SJSA1 (cell line): ENCODE measurements at regions not wholly inside any gene's neighbourhood (a gene's known extent, or its start where the extent isn't known, plus 50 kb on each side); places are given as distances from the start of the nearest gene placed in this dataset.

Experiments
- DNase-seq, 2 experiments: peaks; one replicate each; pipeline ENCODE4 v3.0.0-alpha.2; 2015 to 2020; ENCODE audit warnings: low spot score in 2 of 2, low read depth in 1 of 2
- H3K27ac ChIP-seq: fragments of 250-450 bp; sonication (Bioruptor Pico); 2 replicates; pipeline ENCODE4 v1.5.1; 2020; ENCODE audit warnings: mild to moderate bottlenecking, moderate library complexity
- H3K27me3 ChIP-seq: fragments of 250-450 bp; sonication (Bioruptor Pico); replicated peaks from 2 replicates; pipeline ENCODE4 v1.5.1; 2020; ENCODE audit warnings: mild to moderate bottlenecking, moderate library complexity
- H3K36me3 ChIP-seq: fragments of 250-450 bp; sonication (Bioruptor Pico); 2 replicates; pipeline ENCODE4 v1.5.1; 2020; ENCODE audit warnings: mild to moderate bottlenecking
- H3K4me1 ChIP-seq: fragments of 250-450 bp; sonication (Bioruptor Pico); replicated peaks from 2 replicates; pipeline ENCODE4 v1.6.1; 2021; ENCODE audit warnings: mild to moderate bottlenecking
- H3K4me3 ChIP-seq: fragments of 250-450 bp; sonication (Bioruptor Pico); 2 replicates; pipeline ENCODE4 v1.5.1; 2020; ENCODE audit warnings: mild to moderate bottlenecking
- H3K9me3 ChIP-seq: fragments of 250-450 bp; sonication (Bioruptor Pico); replicated peaks from 2 replicates; pipeline ENCODE4 v1.5.1; 2020; ENCODE audit warnings: mild to moderate bottlenecking

DNA sequence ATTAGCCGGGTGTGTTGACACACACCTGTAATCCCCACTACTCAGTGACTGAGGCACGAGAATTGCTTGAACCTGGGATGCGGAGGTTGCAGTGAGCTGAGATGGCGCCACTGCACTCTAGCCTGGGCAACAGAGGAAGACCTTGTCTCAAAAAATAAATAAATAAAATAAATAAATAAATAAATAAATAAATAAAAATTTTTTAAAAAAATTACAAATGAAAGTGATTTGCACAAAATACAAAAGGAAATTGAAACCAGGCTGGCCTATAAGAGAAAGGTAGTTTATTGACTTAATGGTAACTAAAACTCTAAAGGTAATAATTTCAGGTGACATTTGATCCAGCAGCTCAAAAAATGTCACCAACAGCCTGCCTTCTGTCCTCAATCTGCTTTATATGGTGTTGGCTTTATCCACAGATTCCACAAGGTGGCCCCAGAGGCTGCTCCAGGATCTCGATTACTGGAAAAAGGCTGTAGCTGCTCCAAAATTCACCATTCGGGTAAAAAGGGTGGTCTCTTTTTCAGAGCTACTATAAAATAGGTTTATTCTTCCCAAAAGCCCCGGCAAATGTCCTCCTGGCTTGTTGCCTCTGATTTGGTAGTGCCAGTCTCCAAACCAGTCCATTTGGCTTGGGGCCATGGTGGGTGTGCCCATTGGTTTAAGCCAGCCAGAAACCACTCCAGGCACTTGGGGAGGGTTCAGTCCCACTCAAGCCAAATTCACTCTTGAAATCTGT, 61.4 kb upstream of the TRIM2 start:
- Histone ChIP-seq H3K4me3 (no peak overlapping the region), H3K27ac (no peak overlapping the region), H3K27me3 (no peaks in the 10 kb centered on the region), H3K36me3 (no peaks in the 10 kb centered on the region), H3K4me1 (peaks cover 17% of the 10 kb centered on the region), H3K9me3 (no peaks in the 10 kb centered on the region)
- peak; percentile 68 to 78 for DNase-seq

DNA sequence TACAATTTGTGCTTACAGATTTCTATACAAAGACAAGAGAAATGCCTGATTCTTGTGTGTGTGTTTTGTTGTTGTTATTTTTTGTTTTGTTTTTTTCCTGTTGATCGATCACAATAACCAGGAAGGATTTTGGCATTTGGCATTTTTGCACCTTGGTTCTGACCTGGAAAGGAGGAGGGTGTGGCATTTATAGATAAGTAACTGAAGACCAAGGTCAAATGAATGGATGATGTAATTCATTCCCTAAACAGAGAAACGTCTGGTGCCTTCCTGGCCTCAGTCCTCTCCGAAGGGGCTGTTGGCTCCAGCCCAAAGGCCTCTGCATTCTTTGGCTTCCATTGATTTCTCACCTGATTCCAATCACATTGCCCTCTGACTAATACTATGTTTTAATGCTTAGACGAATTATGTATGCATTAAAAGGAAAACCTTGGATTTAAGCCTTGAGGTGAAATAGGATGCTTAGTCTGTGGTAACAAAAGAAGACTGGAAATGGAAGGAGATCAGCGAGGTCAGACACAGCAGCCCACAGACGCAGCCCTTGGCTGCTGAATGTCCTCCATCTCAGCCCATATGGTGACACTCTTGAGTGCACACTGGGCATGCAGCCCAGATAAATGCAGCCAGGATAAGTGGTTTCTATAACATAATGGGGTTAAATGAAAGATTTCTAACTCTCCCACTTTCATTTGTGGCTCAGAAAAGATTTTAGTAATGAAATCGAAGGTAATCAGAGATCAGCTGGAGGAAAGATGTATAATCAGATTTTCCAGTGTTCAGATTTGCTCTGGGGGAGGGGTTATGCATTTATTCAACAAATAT, 60.5 kb upstream of the TRIM2 start:
- no peak overlapping the region for H3K4me3 ChIP-seq
- no peaks in the 10 kb centered on the region for H3K36me3 ChIP-seq
- H3K9me3 ChIP-seq: no peaks in the 10 kb centered on the region
- no peaks in the 10 kb centered on the region for H3K27me3 ChIP-seq
- peaks cover 18% of the 10 kb centered on the region for H3K4me1 ChIP-seq
- H3K27ac ChIP-seq: no peak overlapping the region; the same call in 1 of the 2 replicates
- peak in 1 of 2 experiments; percentile 39 for DNase-seq

DNA sequence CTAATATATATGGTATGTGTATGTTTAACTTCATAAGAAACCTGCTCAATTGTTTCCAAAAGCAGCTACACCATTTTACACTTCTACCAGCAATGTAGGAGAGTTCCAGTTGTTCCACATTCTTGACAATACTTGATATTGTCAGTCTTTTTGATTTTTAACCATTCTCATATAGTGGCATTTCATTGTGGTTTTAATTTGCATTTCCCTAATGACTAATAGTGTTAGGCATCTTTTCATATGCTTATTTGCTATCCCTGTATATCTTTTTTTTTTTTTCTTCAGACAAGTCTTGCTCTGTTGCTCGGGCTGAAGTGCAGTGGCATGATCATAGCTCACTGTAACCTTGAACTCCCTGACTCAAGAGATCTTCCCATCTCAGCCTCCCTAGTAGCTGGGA, 58.2 kb upstream of the TRIM2 start:
- no peaks in the 10 kb centered on the region for H3K27me3 ChIP-seq
- peaks cover 22% of the 10 kb centered on the region for H3K4me1 ChIP-seq
- no peak overlapping the region for H3K4me3 ChIP-seq
- H3K36me3 ChIP-seq: no peaks in the 10 kb centered on the region
- no peak overlapping the region for H3K27ac ChIP-seq
- DNase-seq: no peak
- H3K9me3 ChIP-seq: no peaks in the 10 kb centered on the region

DNA sequence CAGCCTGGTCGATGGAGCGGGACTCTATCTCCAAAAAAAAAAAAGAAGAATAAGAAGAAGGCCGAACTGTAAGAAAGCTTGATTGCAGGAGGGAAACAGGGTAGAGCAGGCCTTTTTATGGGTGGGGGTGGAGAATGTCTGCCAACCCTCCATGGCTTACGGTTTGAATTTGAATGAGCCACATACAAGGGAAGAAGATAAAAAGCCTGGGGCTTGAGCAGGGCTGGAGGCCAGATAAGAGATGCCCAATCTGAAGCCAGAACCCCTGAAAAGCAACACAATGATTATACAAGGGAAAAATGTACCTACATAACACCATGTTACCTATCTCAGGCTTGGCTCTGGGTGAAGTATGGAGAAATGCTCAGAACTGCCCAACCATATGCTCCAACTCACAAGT, 57.3 kb upstream of the TRIM2 start:
- H3K4me3 ChIP-seq: no peak overlapping the region
- no peaks in the 10 kb centered on the region for H3K36me3 ChIP-seq
- H3K9me3 ChIP-seq: no peaks in the 10 kb centered on the region
- H3K27me3 ChIP-seq: no peaks in the 10 kb centered on the region
- no peak for DNase-seq
- peaks cover 22% of the 10 kb centered on the region for H3K4me1 ChIP-seq
- no peak overlapping the region for H3K27ac ChIP-seq

DNA sequence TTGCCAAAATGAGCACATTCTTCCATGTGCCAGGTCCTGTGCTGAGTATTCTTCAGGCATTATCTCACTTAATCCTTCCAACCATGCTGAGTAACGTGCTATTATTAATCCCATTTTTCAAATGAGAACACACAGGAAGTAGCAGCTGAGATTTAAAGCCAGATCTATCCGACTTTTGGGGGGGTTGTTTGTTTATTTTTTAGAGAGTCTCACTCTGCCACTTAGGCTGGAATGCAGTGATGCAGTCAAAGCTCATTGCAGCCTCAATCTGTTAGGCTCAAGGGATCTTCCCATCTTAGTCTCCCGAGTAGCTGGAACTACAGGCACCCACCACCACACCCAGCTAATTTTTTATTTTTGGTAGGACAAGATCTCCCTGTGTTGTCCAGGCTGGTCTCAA, 55.5 kb upstream of the TRIM2 start:
- H3K4me1 ChIP-seq: peaks cover 27% of the 10 kb centered on the region
- DNase-seq: peak in 1 of 2 experiments; percentile 53
- no peaks in the 10 kb centered on the region for H3K36me3 ChIP-seq
- H3K27ac ChIP-seq: no peak overlapping the region
- no peaks in the 10 kb centered on the region for H3K27me3 ChIP-seq
- no peaks in the 10 kb centered on the region for H3K9me3 ChIP-seq
- no peak overlapping the region for H3K4me3 ChIP-seq

DNA sequence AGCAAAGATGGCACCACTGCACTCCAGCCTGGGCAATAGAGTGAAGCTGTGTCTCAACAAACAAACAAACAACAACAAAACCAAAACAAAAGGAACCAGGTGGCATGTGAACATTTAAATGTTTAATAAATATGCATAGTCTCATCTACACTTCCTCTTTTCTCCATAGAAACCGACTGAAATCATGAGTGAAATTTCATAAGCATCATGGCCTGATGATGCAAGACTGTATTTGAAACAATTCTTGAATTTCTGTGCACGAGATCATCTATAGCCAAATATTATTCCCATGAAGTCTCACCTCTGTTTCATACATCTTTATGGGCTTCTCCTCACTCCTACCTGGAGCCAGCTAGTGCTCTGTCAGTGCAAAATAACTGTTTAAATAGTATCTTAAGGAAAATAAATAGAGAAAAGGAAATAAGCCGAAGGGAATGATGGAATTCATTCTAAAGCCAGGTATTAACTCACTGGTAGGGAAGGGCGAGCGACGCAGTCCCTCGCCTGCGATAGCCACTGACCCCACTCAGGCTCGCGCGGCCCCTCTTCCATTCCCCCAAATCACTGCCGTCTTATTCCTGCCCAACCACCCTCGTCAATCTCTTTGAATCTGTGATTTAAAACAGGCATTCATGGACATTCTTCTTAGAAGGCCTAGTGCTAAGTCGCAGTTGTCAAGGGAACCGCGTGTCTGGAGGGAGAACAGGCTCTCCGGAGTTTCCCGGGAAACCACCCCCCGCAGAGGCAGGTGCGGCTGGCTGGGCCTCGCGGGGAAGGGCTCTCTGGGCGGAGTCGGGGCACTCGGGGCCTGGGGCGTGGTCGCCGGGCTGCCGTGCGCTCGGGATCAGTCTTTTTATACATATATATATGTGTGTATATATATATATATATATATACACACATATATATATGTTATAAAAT, 52.4 kb upstream of the TRIM2 start:
- DNase-seq: no peak
- Histone ChIP-seq H3K27me3 (no peaks in the 10 kb centered on the region), H3K27ac (no peak overlapping the region), H3K4me3 (no peak overlapping the region), H3K4me1 (peaks cover 31% of the 10 kb centered on the region), H3K36me3 (no peaks in the 10 kb centered on the region), H3K9me3 (no peaks in the 10 kb centered on the region)

DNA sequence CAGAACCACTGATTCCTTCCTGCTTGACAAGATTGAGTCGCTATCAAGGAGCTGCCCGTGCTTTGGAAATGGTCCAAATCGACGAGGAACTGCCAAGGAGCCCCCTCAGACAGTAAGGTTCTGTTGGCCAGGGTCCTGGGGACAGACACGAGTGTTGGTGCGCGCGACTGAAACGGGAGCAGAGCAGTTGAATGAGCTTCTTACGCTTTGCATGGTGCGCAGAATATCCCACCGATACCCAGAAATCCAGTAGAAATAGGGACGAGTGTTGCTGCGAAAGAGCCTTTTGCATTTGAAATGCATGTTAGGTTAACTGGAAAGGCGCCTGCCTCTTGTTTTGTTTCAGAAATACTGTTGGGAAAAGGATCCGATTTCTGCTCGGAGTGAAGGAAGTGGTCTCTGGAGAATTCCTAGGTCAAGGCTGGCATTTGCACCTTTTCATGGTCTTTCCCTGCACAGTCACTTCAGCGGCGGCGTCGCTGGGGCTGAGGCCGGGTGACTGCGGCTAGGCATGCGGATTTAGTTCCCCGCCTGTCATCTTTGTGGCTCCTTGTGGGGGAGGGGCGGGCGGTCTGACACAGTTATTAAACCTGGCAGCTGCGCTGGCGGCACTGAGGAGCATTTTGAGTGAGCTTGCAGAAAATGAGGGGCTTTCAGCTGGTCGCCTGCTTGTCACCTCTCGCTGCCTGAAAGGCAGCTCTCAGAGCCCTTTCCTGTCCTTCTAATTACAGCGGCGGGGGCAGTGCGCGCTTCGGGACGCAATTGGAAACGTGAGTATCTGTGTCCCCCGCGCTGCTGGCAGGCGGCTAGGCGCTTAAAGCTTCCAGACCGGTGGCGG, 51.5 kb upstream of the TRIM2 start:
- Histone ChIP-seq H3K4me1 (peaks cover 27% of the 10 kb centered on the region), H3K27me3 (no peaks in the 10 kb centered on the region), H3K27ac (peak overlapping the region; percentile 63), H3K9me3 (no peaks in the 10 kb centered on the region), H3K36me3 (no peaks in the 10 kb centered on the region), H3K4me3 (peak overlapping the region; percentile 46)
- DNase-seq: peak in 1 of 2 experiments; percentile 69

DNA sequence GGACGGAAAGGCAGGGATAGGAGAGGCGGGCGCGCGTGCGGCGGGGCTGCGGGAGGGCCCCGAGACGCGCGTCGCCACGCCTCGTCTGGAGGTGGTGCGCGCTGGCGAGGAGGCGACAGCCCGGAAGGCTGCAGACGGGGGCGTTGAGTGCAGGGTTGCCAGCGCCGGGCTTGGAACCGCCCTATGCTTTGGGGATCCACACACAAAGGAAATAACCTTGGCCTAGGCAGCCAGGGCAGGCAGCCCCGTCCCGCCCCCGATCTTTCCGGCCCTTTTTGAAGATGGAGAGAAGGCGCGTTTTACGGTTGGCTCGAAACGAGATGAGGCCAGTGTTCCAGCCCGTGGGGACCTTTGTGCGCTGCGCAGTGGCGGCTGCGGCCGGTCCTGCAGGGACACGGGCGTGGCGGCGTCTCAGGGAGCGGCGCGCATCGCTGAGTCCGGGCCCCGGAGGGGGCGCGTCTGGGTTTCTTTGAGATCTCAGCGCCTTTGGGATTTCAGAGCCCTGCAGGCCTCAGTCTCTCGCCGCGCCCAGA, 50.8 kb upstream of the TRIM2 start:
- no peaks in the 10 kb centered on the region for H3K27me3 ChIP-seq
- H3K4me3 ChIP-seq: peak overlapping the region; percentile 46
- DNase-seq: peak; percentile 76 to 83
- peaks cover 27% of the 10 kb centered on the region for H3K4me1 ChIP-seq
- H3K36me3 ChIP-seq: no peaks in the 10 kb centered on the region
- H3K27ac ChIP-seq: peak overlapping the region; percentile 63
- no peaks in the 10 kb centered on the region for H3K9me3 ChIP-seq

DNA sequence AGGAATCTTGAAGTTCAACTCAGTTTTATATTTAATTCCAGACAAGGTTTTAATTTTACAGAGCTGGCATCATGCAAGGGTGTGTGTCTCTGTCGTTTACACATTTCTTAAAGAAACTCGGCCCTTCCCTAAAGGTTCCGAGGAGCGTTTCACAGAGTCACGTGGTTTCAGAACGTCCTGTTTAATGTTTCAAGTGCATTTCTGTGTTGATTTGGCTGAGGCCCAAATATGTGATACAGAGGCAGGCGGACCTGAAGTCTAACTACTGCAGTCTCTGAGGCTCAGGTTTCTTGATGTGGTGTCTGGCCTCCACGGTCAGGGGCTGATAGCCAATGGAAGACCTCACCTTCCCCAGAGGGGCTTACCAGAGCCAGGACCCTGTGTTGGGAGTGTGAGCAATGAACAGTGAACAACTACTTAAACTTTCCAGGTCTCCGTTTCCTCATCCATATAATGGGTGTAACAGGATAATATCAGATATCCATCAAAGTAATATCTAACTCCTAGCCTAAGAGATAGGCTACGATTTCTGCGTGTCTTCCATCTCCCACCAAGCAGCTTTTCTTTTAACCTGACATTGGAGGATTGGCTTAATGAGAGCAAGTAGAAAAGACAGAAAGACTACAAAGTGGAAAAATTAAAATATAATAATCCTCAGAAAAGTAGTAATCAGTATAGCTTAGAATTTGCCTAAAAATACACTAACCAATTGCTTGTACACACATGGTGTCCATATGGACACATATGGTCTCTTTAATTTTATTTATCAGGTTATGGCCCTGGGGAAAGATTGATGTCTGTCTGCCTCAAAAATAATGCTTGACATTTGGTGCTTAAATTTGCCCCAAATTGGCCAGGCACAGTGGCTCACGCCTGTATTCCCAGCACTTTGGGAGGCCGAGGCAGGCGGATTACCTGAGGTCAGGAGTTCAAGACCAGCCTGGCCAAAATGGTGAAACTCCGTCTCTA, 50.0 kb upstream of the TRIM2 start:
- Histone ChIP-seq H3K4me1 (peaks cover 27% of the 10 kb centered on the region), H3K9me3 (no peaks in the 10 kb centered on the region), H3K4me3 (peak overlapping the region; percentile 46), H3K27me3 (no peaks in the 10 kb centered on the region), H3K36me3 (no peaks in the 10 kb centered on the region), H3K27ac (peak overlapping the region; percentile 63)
- DNase-seq: peak in 1 of 2 experiments; percentile 50
